Liver (tissue), 2 donors: ENCODE measurements at regions not wholly inside any gene's neighbourhood (a gene's known extent, or its start where the extent isn't known, plus 50 kb on each side); places are given as distances from the start of the nearest gene placed in this dataset.

ENCODE experiments used
- CTCF ChIP-seq: fragments of 150-350 bp; IDR thresholded peaks from 2 replicates; pipeline ENCODE4 v1.5.1; 2017; ENCODE audit warnings: improper control_type of control experiment, low read depth, low read length; ENCODE audit not compliant: missing input control
- ZBTB33 ChIP-seq: IDR thresholded peaks from 2 replicates; pipeline ENCODE4 v1.6.1; 2016; ENCODE audit warnings: antibody characterized with exemption
- donor health status: healthy.

GRCh38 chr3:162738784-162739183, 1242.2 kb downstream of the OTOL1 start:
- TF ChIP-seq CTCF (no peak), ZBTB33 (no peak)
